GM21515 (cell line): ENCODE measurements at regions not wholly inside any gene's neighbourhood (a gene's known extent, or its start where the extent isn't known, plus 50 kb on each side); places are given as distances from the start of the nearest gene placed in this dataset.
"Not testable (repeated sequence)": the region's sequence is repeated elsewhere in the genome, so short reads cannot be mapped to it uniquely, and the experiment has no call there.

Source experiments
- ATAC-seq: cut with Tn5 transposase; IDR thresholded peaks from one replicate; pipeline ENCODE4 v1.9.1; 2021; ENCODE audit not compliant: unreplicated experiment

GRCh38 chr11:37394236-37394870, 796.3 kb upstream of the RAG2 start:
- no peak for ATAC-seq

GRCh38 chr11:37391615-37392014, 793.6 kb upstream of the RAG2 start:
- ATAC-seq: no peak

- ATAC-seq: no peak
Measured at GRCh38 chr11:37390576-37391083, 792.6 kb upstream of the RAG2 start.

- ATAC-seq: no peak
Measured at GRCh38 chr11:37378958-37379357, 780.9 kb upstream of the RAG2 start.

- ATAC-seq: no peak
Measured at GRCh38 chr11:37372667-37373066, 774.6 kb upstream of the RAG2 start.

GRCh38 chr11:37371346-37371970, 773.4 kb upstream of the RAG2 start:
- ATAC-seq: no peak

GRCh38 chr11:37370817-37371216, 772.8 kb upstream of the RAG2 start:
- ATAC-seq: no peak

- ATAC-seq: no peak
Measured at GRCh38 chr11:37364246-37364839, 766.3 kb upstream of the RAG2 start.

GRCh38 chr11:37353192-37353591, 755.2 kb upstream of the RAG2 start:
- no peak for ATAC-seq

GRCh38 chr11:37352485-37352884, 754.4 kb upstream of the RAG2 start:
- ATAC-seq: no peak

- no peak for ATAC-seq
Measured at GRCh38 chr11:37343290-37343689, 745.3 kb upstream of the RAG2 start.

GRCh38 chr11:37336401-37336800, 738.4 kb upstream of the RAG2 start:
- no peak for ATAC-seq

- ATAC-seq: no peak
Measured at GRCh38 chr11:37333345-37333744, 735.3 kb upstream of the RAG2 start.

GRCh38 chr11:37323843-37324242, 725.8 kb upstream of the RAG2 start:
- no peak for ATAC-seq

- no peak for ATAC-seq
Measured at GRCh38 chr11:37322333-37323194, 724.5 kb upstream of the RAG2 start.

GRCh38 chr11:37320921-37321320, 722.9 kb upstream of the RAG2 start:
- no peak for ATAC-seq

GRCh38 chr11:37317803-37318202, 719.8 kb upstream of the RAG2 start:
- no peak for ATAC-seq

GRCh38 chr11:37313266-37313665, 715.2 kb upstream of the RAG2 start:
- no peak for ATAC-seq

GRCh38 chr11:37306563-37306962, 708.5 kb upstream of the RAG2 start:
- ATAC-seq: no peak

- not testable (repeated sequence) for ATAC-seq
Measured at GRCh38 chr11:37301405-37301804, 703.4 kb upstream of the RAG2 start.

- ATAC-seq: no peak
Measured at GRCh38 chr11:37298173-37298572, 700.1 kb upstream of the RAG2 start.
